Epithelial cell of proximal tubule (primary cell): ENCODE measurements at regions not wholly inside any gene's neighbourhood (a gene's known extent, or its start where the extent isn't known, plus 50 kb on each side); places are given as distances from the start of the nearest gene placed in this dataset.

Experiments used
- DNase-seq: peaks from one replicate; pipeline ENCODE4 v3.0.0-alpha.2; 2011; ENCODE audit warnings: low read depth
- H3K4me3 ChIP-seq: 2 replicates; pipeline ENCODE4 v1.5.1; 2011; ENCODE audit warnings: low read depth, mild to moderate bottlenecking, low read length
- TF ChIP-seq, protein P1 (sequence below): conservative IDR thresholded peaks from 2 replicates; pipeline ENCODE4 v1.5.1; 2012; ENCODE audit warnings: low read depth, mild to moderate bottlenecking, low read length

GRCh38 chr13:111577208-111577828 lies 256.9 kb downstream of the TEX29 start:
- no peak overlapping the region for H3K4me3 ChIP-seq
- DNase-seq, result no peak
- TF ChIP-seq, protein P1, sequence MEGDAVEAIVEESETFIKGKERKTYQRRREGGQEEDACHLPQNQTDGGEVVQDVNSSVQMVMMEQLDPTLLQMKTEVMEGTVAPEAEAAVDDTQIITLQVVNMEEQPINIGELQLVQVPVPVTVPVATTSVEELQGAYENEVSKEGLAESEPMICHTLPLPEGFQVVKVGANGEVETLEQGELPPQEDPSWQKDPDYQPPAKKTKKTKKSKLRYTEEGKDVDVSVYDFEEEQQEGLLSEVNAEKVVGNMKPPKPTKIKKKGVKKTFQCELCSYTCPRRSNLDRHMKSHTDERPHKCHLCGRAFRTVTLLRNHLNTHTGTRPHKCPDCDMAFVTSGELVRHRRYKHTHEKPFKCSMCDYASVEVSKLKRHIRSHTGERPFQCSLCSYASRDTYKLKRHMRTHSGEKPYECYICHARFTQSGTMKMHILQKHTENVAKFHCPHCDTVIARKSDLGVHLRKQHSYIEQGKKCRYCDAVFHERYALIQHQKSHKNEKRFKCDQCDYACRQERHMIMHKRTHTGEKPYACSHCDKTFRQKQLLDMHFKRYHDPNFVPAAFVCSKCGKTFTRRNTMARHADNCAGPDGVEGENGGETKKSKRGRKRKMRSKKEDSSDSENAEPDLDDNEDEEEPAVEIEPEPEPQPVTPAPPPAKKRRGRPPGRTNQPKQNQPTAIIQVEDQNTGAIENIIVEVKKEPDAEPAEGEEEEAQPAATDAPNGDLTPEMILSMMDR, result no peak

DNA sequence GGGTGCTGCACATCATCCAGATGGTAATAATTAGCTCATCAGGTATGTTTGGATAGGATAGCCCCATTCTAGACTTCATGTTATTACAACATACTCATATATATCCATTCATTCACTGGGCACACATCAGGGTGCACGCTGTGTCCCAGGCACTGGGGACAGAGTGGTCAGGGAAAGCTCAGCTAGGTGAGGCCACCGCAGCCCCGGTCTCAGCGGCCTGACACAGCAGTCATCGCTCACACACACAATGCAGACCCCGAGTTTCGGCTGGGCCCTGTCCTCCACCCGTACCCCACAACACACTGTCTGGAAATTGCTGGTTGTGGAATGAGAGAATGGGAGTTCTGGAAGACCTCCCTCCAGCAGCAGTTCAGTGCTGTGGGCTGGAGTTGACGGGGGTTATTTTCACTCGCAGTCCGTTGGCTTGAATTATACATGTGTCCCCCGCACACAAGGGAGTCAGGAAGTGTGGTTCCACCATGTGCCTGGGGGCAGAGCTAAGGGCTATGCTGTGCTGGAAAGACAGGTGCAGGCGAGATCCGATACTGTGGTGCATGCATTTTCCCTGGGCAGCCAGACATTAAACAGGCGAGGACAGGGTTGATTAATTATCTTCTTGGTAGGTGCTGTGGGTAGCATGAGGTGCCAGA lies 257.6 kb downstream of the TEX29 start:
- TF ChIP-seq, protein P1, result no peak
- DNase-seq, result no peak
- H3K4me3 ChIP-seq, result no peak overlapping the region

DNA sequence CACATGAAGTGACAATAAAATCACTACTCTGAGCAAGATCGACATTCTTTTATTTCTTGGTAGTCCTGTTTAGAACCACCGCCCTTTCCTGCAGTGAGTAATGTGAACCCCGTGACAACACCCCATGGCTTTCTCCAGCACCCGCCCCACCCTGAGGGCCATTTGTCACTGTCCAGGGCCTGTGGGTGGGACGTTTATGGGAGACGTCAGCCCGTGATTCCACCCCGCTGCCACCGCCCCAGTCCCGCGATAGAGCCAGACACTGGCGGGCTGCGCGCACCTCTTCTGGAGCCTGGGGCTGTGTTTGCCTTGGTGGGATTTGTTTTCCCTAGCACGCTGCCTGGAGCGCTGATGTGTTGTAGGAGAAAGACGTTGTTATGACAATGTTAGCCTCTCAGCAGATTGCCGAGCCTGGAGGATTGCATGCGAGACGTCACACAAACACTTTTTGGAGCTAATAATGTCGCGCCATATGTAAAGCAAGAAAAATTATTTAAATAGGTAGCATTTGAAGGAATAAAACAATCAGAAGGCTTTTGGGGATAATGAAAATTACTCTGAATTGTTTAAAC lies 263.7 kb downstream of the TEX29 start:
- TF ChIP-seq, protein P1, result no peak
- no peak overlapping the region for H3K4me3 ChIP-seq
- DNase-seq, result no peak

- H3K4me3 ChIP-seq, result no peak overlapping the region
These were observed 264.4 kb downstream of the TEX29 start for GRCh38 chr13:111584870-111585269.

DNA sequence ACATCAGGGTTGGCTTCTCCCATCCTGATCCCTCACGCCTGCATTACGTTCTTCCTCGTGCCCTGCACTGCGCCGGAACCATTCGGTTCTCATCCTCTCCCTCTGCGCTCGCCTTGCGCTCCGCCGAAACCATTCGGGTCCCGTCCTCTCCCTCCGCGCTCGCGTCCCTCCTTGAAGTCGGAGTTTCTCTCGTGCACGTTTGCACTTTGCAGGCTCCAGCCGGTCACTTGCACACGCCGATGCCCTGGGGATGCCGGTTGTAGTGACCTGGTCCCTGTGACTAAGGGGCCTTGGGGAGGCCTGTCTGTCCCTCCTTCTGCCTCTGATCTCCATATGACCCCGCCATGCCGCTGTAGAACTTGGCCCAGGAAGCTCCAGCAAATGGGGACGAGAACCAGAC lies 265.8 kb downstream of the TEX29 start:
- DNase-seq, result no peak
- no peak overlapping the region for H3K4me3 ChIP-seq
- TF ChIP-seq, protein P1, result no peak

More at GRCh38 chr13:111584870-111585269, 264.4 kb downstream of the TEX29 start:
- TF ChIP-seq, protein P1, result no peak
- DNase-seq, result no peak

DNA sequence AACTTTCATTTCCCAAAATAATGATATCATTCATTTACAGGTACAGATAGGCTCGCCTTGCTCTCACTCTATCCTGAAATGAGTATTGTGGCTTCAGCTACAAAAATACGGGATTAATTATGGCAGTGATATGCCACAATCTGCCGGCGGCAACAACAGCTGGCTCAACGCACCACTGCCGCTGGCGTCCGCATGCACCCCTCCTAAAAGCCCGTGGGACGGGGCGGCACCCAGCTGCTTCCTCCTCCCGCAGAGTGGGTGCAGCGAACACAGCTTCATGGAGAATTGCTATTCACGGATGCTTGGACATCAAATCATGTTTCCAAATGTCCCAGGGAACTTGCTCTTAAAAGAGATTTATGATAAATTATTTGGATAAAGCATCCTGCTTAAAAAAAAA lies 266.8 kb downstream of the TEX29 start:
- DNase-seq, result no peak
- no peak overlapping the region for H3K4me3 ChIP-seq
- TF ChIP-seq, protein P1, result no peak
